GM18909 (cell line): ENCODE measurements at regions not wholly inside any gene's neighbourhood (a gene's known extent, or its start where the extent isn't known, plus 50 kb on each side); places are given as distances from the start of the nearest gene placed in this dataset.
"Not testable (repeated sequence)": the region's sequence is repeated elsewhere in the genome, so short reads cannot be mapped to it uniquely, and the experiment has no call there.

Experiments
- ATAC-seq: cut with Tn5 transposase; IDR thresholded peaks from one replicate; pipeline ENCODE4 v1.9.1; 2021; ENCODE audit warnings: mild to moderate bottlenecking; ENCODE audit not compliant: unreplicated experiment, poor library complexity

GRCh38 chr21:36207577-36208320 lies 51.1 kb downstream of the DOP1B start:
- no peak for ATAC-seq

- no peak for ATAC-seq
These were observed 51.8 kb downstream of the DOP1B start for GRCh38 chr21:36208326-36209013.

- ATAC-seq: no peak
These were observed 53.1 kb downstream of the DOP1B start for GRCh38 chr21:36209626-36210171.

GRCh38 chr21:36210779-36211659 lies 54.4 kb downstream of the DOP1B start:
- ATAC-seq: no peak

DNA sequence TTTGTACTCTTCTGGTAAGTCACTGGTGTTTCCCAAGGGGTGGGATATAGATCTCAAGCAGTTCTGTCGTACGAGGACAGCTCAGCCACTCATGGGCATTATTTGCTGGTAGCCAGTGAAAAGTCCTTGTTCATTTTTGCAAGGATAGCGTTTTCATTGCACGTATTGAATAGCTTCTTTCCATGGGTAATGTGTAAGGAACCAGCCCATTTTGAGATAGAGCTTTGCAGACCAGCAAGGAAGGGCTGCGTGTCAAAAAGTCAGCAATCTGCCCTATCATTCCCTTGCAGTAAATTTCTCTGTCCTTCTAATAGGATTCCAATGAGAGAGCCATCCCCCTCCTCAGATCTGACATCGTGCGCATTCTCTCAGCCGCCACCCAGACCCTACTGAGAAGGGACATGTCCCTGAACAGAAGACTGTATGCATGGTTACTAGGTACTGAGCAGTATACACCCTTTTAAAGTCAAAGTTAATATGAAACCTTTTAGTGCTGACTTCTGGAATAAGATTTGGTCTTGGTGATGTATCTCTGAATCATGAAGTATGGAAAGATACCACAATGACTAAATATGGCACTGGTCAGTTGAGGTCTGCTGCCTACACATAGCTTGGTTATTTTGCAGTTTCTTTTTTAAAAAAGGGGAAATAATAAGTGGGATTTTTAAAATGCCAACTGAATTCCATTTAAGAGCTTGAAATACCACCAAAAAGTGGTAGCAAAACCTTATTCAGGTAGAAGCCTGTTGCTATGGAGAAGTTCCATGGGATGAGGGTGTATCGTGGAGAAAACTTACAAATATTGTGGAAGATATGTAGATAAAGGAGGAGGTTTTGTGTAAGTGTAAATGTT lies 55.3 kb downstream of the DOP1B start:
- ATAC-seq: no peak

DNA sequence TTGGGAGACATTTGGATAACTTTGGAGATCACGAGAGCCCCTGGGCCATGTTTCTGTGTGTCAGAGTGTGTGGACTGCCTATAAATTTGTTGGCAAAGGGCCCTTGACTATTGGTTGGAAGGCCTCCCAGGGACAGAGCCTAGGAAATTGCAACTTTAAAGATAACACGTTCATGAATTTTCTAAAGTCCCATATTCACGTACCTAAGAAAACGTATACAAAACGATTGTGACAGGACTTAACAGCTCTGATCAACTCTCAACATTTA lies 55.8 kb downstream of the DOP1B start:
- no peak for ATAC-seq

- no peak for ATAC-seq
These were observed 57.9 kb downstream of the DOP1B start for GRCh38 chr21:36214561-36214960.

- ATAC-seq: no peak
These were observed 61.1 kb downstream of the DOP1B start for GRCh38 chr21:36217743-36218142.

DNA sequence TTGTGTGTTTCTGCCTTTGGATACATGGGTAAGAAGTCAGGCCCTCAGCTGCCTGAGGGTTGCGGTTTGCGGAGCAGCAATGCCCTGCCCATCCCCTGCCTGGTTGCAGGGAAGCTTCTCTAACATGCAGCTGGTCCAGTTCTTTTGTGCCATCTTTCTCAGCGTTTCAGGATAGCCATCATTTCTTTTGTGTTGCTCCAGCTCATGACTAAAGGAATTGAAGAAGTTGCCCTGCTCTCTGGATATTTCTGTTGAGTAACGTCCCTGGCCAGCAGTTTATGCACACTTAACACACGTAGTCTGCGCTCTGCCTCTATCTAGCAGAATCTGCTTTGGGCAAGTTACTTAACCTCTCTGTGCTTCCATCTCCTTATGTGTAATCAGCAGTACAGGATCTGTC lies 62.1 kb downstream of the DOP1B start:
- ATAC-seq: no peak

DNA sequence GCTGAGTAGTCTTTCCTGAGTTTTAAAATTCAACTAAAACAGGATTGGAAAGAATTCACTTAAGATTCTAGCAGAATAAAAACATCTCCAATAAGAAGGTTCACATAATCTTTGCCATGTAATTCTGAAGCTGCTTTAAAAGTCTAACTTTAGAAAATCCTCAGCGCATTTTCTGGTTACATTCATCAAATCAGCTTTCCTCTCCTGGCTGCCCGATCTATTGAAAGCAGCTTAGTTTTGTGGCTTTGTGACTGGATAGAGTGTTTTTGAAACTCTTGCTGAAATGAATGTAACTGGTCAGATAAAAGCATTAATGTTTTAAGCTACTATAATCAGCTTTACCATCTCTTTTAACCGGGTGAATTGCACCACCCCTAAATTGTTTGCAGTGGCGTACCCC lies 66.8 kb downstream of the DOP1B start:
- ATAC-seq: no peak

DNA sequence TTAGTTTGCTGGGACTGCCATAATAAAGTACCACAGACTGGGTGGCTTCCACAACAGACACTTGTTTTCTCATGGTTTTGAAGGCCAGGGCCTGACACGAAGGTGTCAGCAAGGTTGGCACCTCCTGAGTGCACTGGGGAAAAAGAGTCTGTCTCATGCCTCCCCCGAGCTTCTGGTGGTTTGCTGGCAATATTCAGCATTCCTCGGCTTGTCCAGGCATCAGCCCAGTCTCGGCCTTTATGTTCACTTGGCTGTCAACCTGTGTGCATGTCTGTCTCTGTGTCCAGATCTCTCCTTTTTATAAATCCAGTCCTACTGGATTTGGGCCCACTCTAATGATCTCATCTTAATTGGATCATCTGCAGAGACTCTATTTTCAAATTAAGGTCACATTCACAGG lies 72.6 kb downstream of the DOP1B start:
- no peak for ATAC-seq

GRCh38 chr21:36231444-36231843 lies 74.8 kb downstream of the DOP1B start:
- ATAC-seq: not testable (repeated sequence)

DNA sequence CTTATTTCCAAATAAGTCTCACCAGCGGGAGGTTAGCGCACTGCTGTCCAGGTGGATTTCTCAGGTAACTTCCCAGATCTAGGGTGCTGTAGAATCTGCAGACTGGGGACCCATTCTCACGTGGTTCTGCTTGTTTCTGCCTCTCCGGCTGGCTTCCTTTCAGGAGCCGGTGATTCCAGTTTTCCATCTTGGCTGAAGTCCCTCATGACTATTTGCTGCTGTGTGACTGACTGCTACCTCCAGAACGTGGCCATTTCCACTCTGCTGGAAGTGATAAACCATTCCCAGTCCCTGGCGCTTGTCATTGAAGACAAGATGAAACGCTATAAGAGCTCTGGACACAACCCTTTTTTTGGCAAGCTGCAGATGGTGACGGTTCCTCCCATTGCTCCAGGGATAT lies 76.0 kb downstream of the DOP1B start:
- no peak for ATAC-seq

GRCh38 chr21:36235058-36235582 lies 78.5 kb downstream of the DOP1B start:
- no peak for ATAC-seq

GRCh38 chr21:36236052-36236730 lies 79.6 kb downstream of the DOP1B start:
- ATAC-seq: no peak

DNA sequence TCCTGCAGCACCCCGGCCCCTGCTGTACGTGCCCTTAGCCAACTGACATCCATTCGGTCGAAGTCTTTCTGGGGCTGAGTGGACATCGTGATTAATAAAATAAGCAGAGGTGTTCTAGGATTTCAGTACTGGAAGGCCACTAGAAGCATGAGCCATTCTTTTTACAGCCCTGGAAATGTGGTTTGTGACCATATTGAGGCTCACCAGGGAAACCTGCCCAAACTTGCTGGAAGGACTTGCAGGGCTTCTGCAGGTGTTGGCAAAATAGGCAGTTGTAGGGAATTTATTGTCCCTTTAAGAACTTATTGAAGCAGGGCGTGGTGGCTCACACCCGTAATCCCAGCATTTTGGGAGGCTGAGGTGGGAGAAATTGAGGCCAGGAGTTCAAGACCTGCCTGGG lies 80.8 kb downstream of the DOP1B start:
- ATAC-seq: no peak

DNA sequence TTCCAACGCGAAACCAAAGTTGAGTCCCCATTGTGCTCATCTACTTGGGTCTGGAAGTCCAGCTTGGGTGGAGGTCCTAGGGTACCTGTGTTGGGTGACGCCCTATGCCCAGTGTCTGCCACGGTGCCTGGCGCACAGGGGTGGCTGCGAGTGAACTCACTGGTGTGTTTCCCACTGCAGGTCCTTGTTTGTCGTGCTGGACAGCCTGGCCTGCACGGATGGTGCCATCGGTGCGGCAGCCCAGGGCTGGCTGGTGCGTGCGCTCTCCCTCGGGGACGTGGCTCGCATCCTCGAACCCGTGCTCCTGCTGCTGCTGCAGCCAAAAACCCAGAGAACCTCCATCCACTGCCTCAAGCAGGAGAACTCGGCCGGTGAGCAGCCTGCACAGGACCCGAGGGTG lies 80.4 kb upstream of the MORC3 start:
- ATAC-seq: no peak

DNA sequence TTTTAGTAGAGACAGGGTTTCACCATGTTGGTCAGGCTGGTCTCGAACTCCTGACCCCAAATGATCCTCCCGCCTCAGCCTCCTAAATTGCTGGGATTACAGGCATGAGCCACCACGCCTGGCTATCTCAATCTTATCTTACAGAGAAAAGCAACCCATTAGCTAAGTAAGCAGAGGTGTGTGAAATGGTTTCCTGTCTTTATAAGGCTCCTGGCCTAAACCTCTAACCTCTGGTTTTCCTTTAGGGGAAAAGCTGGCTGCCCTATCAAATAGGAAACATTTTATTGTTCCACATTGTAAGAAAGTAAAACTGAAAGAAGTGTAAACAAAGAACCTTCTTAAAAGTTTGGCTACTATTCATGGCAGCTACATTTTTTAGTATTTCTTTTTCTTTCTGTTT lies 78.3 kb upstream of the MORC3 start:
- no peak for ATAC-seq

GRCh38 chr21:36245115-36245514 lies 74.9 kb upstream of the MORC3 start:
- ATAC-seq: no peak
